Natural killer cell (primary cell): ENCODE measurements at regions not wholly inside any gene's neighbourhood (a gene's known extent, or its start where the extent isn't known, plus 50 kb on each side); places are given as distances from the start of the nearest gene placed in this dataset.

Source experiments
- ATAC-seq, 3 donors: fragments of 150-1000 bp in 2 of 3; fragments of 200-7000 bp in 1 of 3; cut with Tn5 transposase; 1 replicate in 1 of 3; 2 replicates in 2 of 3; pipeline ENCODE4 v1.10.0; 2021; ENCODE audit warnings: mild to moderate bottlenecking in 2 of 3, moderate library complexity in 2 of 3
- DNase-seq, 2 donors: peaks; one replicate each; pipeline versions ENCODE4 v3.0.0 to v3.0.0-alpha.2; 2013 to 2021; ENCODE audit warnings: mixed read lengths in 1 of 2
- H3K27ac ChIP-seq: one replicate; pipeline ENCODE4 v1.5.1; 2013; ENCODE audit warnings: mild to moderate bottlenecking, low read length
- H3K27me3 ChIP-seq: one replicate; pipeline ENCODE4 v1.6.1; 2013; ENCODE audit warnings: low read length; ENCODE audit not compliant: control insufficient read depth, insufficient read depth
- H3K36me3 ChIP-seq: one replicate; pipeline ENCODE4 v1.6.1; 2013; ENCODE audit warnings: low read length; ENCODE audit not compliant: control insufficient read depth, insufficient read depth
- H3K4me1 ChIP-seq: one replicate; pipeline ENCODE4 v1.6.1; 2013; ENCODE audit warnings: low read length; ENCODE audit not compliant: control insufficient read depth, insufficient read depth
- H3K4me3 ChIP-seq: one replicate; pipeline ENCODE4 v1.5.1; 2013; ENCODE audit warnings: low read length
- H3K9me3 ChIP-seq: one replicate; pipeline ENCODE4 v1.6.1; 2013; ENCODE audit warnings: low read length; ENCODE audit not compliant: control insufficient read depth, insufficient read depth
- H3K27ac Mint-ChIP-seq, 2 donors: one replicate each; pipeline ENCODE4 v1.8.0; 2022; ENCODE audit warnings: mild to moderate bottlenecking in 2 of 2, mixed read lengths in 2 of 2, moderate library complexity in 1 of 2
- H3K27me3 Mint-ChIP-seq, 2 donors: one replicate each; pipeline ENCODE4 v1.8.0; 2022; ENCODE audit warnings: low read depth in 2 of 2, mixed read lengths in 2 of 2
- H3K36me3 Mint-ChIP-seq: one replicate; pipeline ENCODE4 v1.8.0; 2022; ENCODE audit warnings: mixed read lengths
- H3K4me1 Mint-ChIP-seq, 2 donors: one replicate each; pipeline ENCODE4 v1.8.0; 2022; ENCODE audit warnings: mixed read lengths in 2 of 2
- H3K4me3 Mint-ChIP-seq: one replicate; pipeline ENCODE4 v1.8.0; 2022; ENCODE audit warnings: mild to moderate bottlenecking, moderate library complexity, mixed read lengths
- H3K9me3 Mint-ChIP-seq, 2 donors: one replicate each; pipeline ENCODE4 v1.8.0; 2022; ENCODE audit warnings: mixed read lengths in 2 of 2
- CTCF ChIP-seq: fragments of 200-600 bp; IDR thresholded peaks from one replicate; pipeline ENCODE4 v1.8.0; 2022; ENCODE audit warnings: antibody characterized with exemption
- WGBS: methylation state at CpG from one replicate; pipeline ENCODE4 v1.1.7; 2013; ENCODE audit warnings: missing lambda C conversion rate; ENCODE audit not compliant: insufficient coverage; 5-methylcytosine and 5-hydroxymethylcytosine counted together
- intact Hi-C: fragments of 100-400 bp; cut with micrococcal nuclease; formaldehyde crosslinking; loops from one replicate; pipeline ENCODE4 v1.14.2; 2022

GRCh38 chr7:17463511-17464085 lies 165.1 kb downstream of the AHR start:
- ATAC-seq (no peak), DNase-seq (no peak)
- intact Hi-C loops: no loop called here
- WGBS: 72% methylated on average over 3 of the region's 5 CpGs
- H3K36me3 ChIP-seq: no peaks in the 10 kb centered on the region
- TF ChIP-seq CTCF: no peak
- H3K27ac Mint-ChIP-seq: no peak overlapping the region
- no peak overlapping the region for H3K4me3 ChIP-seq
- H3K9me3 ChIP-seq: no peaks in the 10 kb centered on the region
- H3K27me3 Mint-ChIP-seq: no peaks in the 10 kb centered on the region
- H3K4me1 Mint-ChIP-seq: peaks cover 0 to 5% of the 10 kb centered on the region in 2 donors
- H3K4me3 Mint-ChIP-seq: no peak overlapping the region
- H3K36me3 Mint-ChIP-seq: no peaks in the 10 kb centered on the region
- peaks cover 3 to 5% of the 10 kb centered on the region in 2 donors for H3K9me3 Mint-ChIP-seq
- H3K27me3 ChIP-seq: no peaks in the 10 kb centered on the region
- H3K27ac ChIP-seq: no peak overlapping the region
- H3K4me1 ChIP-seq: peaks cover 5% of the 10 kb centered on the region

- DNase-seq (no peak), ATAC-seq (no peak)
- no peaks in the 10 kb centered on the region for H3K36me3 Mint-ChIP-seq
- WGBS: 22% methylated on average over 7 of the region's 7 CpGs
- peaks cover 0 to 2% of the 10 kb centered on the region in 2 donors for H3K9me3 Mint-ChIP-seq
- no peaks in the 10 kb centered on the region for H3K27me3 Mint-ChIP-seq
- TF ChIP-seq CTCF: no peak
- intact Hi-C loops: no loop called here
- no peak overlapping the region for H3K4me3 Mint-ChIP-seq
- Histone ChIP-seq H3K4me3 (no peak overlapping the region), H3K27me3 (no peaks in the 10 kb centered on the region), H3K36me3 (no peaks in the 10 kb centered on the region), H3K4me1 (peaks cover 5% of the 10 kb centered on the region), H3K27ac (no peak overlapping the region), H3K9me3 (no peaks in the 10 kb centered on the region)
- peaks cover 0 to 5% of the 10 kb centered on the region in 2 donors for H3K4me1 Mint-ChIP-seq
- no peak overlapping the region for H3K27ac Mint-ChIP-seq
Observed at GRCh38 chr7:17466216-17466615, 167.8 kb downstream of the AHR start.

GRCh38 chr7:17467386-17467945 lies 169.0 kb downstream of the AHR start:
- no peak overlapping the region for H3K27ac ChIP-seq
- 74% methylated on average over 4 of the region's 6 CpGs for WGBS
- H3K27me3 Mint-ChIP-seq: no peaks in the 10 kb centered on the region
- no peaks in the 10 kb centered on the region for H3K36me3 ChIP-seq
- no peak overlapping the region for H3K4me3 Mint-ChIP-seq
- DNase-seq: no peak
- H3K9me3 Mint-ChIP-seq: peaks cover 0 to 2% of the 10 kb centered on the region in 2 donors
- peaks cover 5% of the 10 kb centered on the region for H3K4me1 ChIP-seq
- no peaks in the 10 kb centered on the region for H3K36me3 Mint-ChIP-seq
- no peak for ATAC-seq
- intact Hi-C loops: no loop called here
- H3K4me3 ChIP-seq: no peak overlapping the region
- no peaks in the 10 kb centered on the region for H3K27me3 ChIP-seq
- H3K4me1 Mint-ChIP-seq: peaks cover 0 to 5% of the 10 kb centered on the region in 2 donors
- H3K27ac Mint-ChIP-seq: no peak overlapping the region
- no peak for TF ChIP-seq CTCF
- no peaks in the 10 kb centered on the region for H3K9me3 ChIP-seq

- H3K4me3 Mint-ChIP-seq: no peak overlapping the region
- no peaks in the 10 kb centered on the region for H3K4me1 ChIP-seq
- H3K27ac Mint-ChIP-seq: no peak overlapping the region
- no peak for DNase-seq
- intact Hi-C loops: no loop called here
- no peaks in the 10 kb centered on the region for H3K4me1 Mint-ChIP-seq
- H3K9me3 Mint-ChIP-seq: peaks cover 0 to 2% of the 10 kb centered on the region in 2 donors
- H3K27me3 Mint-ChIP-seq: no peaks in the 10 kb centered on the region
- no peak for ATAC-seq
- H3K9me3 ChIP-seq: no peaks in the 10 kb centered on the region
- TF ChIP-seq CTCF: no peak
- no peak overlapping the region for H3K4me3 ChIP-seq
- no peaks in the 10 kb centered on the region for H3K36me3 Mint-ChIP-seq
- H3K27me3 ChIP-seq: no peaks in the 10 kb centered on the region
- H3K36me3 ChIP-seq: no peaks in the 10 kb centered on the region
- no peak overlapping the region for H3K27ac ChIP-seq
Observed at GRCh38 chr7:17471325-17471724, 172.9 kb downstream of the AHR start.
